KMS-11 (cell line): ENCODE measurements at regions not wholly inside any gene's neighbourhood (a gene's known extent, or its start where the extent isn't known, plus 50 kb on each side); places are given as distances from the start of the nearest gene placed in this dataset.

Experiments used
- H2AFZ ChIP-seq: fragments of 200-600 bp; sonication (generic); 2 replicates; pipeline ENCODE4 v1.6.1; 2016; ENCODE audit warnings: antibody characterized with exemption, mixed run types, low read depth
- H3K27ac ChIP-seq: fragments of 200-600 bp; sonication (generic); 2 replicates; pipeline ENCODE4 v1.6.1; 2016; ENCODE audit warnings: mild to moderate bottlenecking, mixed run types
- H3K27me3 ChIP-seq: fragments of 200-600 bp; sonication (generic); 2 replicates; pipeline ENCODE4 v1.6.1; 2017; ENCODE audit warnings: mild to moderate bottlenecking, low read depth, mixed run types, moderate library complexity; ENCODE audit not compliant: insufficient read depth
- H3K36me3 ChIP-seq: fragments of 200-600 bp; sonication (generic); 2 replicates; pipeline ENCODE4 v1.6.1; 2017; ENCODE audit warnings: mild to moderate bottlenecking, mixed run types; ENCODE audit not compliant: insufficient read depth
- H3K4me1 ChIP-seq: fragments of 200-600 bp; sonication (generic); 2 replicates; pipeline ENCODE4 v1.6.1; 2016; ENCODE audit warnings: mild to moderate bottlenecking, low read depth, mixed run types; ENCODE audit not compliant: poor library complexity, severe bottlenecking
- H3K4me2 ChIP-seq: fragments of 200-600 bp; sonication (generic); 2 replicates; pipeline ENCODE4 v1.7.0; 2016; ENCODE audit warnings: mild to moderate bottlenecking, mixed run types
- H3K4me3 ChIP-seq: fragments of 200-600 bp; sonication (generic); IDR thresholded peaks from 2 replicates; pipeline ENCODE4 v1.6.1; 2017; ENCODE audit warnings: low read depth, low read length, mixed read lengths; ENCODE audit not compliant: insufficient read depth
- H3K79me2 ChIP-seq: fragments of 200-600 bp; sonication (generic); 2 replicates; pipeline ENCODE4 v1.6.1; 2016; ENCODE audit warnings: low read depth, mixed run types; ENCODE audit not compliant: insufficient read depth
- H3K9ac ChIP-seq: fragments of 200-600 bp; sonication (generic); 2 replicates; pipeline ENCODE4 v1.6.1; 2016; ENCODE audit warnings: mild to moderate bottlenecking, mixed run types
- H4K20me1 ChIP-seq: fragments of 200-600 bp; sonication (generic); 2 replicates; pipeline ENCODE4 v1.6.1; 2016; ENCODE audit warnings: mild to moderate bottlenecking, mixed run types; ENCODE audit not compliant: insufficient read depth
- CTCF ChIP-seq: fragments of 200-600 bp; sonication (generic); conservative IDR thresholded peaks from 2 replicates; pipeline ENCODE4 v1.6.1; 2017; ENCODE audit warnings: low read depth, mild to moderate bottlenecking, antibody characterized with exemption, low read length, moderate library complexity, mixed read lengths

GRCh38 chr1:21346365-21347071, 56.3 kb upstream of the ECE1 start:
- no peak overlapping the region for H3K27ac ChIP-seq
- H2AFZ ChIP-seq = peak overlapping the region; percentile 93; the same call in 1 of the 2 replicates
- TF ChIP-seq CTCF = no peak
- no peaks in the 10 kb centered on the region for H3K79me2 ChIP-seq
- no peaks in the 10 kb centered on the region for H4K20me1 ChIP-seq
- H3K36me3 ChIP-seq = no peaks in the 10 kb centered on the region
- H3K27me3 ChIP-seq = no peaks in the 10 kb centered on the region
- peaks cover 16% of the 10 kb centered on the region for H3K4me1 ChIP-seq
- H3K9ac ChIP-seq = no peak overlapping the region
- H3K4me2 ChIP-seq = peak overlapping the region; percentile 63
- H3K4me3 ChIP-seq = no peak overlapping the region

DNA sequence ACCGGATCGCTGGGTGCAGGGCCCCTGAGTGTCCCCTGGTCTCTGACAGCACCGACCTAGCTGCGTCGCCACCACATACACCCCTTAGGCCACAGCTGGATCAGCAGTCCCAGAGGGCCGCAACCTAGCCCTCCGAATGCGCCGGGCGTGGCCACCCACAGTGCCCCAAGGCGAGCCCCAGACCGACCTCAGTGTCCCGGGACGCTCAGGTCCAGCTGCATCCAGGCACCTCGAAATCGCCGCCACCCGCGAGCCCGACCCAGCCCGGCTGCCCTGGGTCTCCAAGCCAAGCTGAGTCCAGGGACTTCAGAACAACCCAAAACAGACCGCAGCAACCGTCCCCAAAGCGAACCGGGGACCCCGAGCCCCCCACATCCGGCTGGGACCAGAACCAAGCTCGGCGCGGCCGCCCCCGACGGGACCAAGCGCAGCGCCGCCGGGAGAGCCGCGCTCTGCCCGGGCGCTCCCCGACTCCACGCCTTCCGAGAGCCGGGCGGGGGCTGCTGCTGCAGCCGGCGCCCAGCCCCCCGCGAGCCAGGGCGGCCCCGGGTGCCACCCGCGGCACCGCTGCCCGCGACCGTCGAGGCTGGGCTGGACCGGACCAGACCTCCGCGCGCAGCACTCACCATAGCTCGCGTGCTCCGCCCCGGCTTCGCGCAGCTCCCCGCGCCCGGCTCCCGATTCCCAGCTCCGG, 54.6 kb upstream of the ECE1 start:
- Histone ChIP-seq H3K9ac (peak overlapping the region; percentile 51; the same call in 1 of the 2 replicates), H3K4me2 (peak overlapping the region; percentile 57), H3K27me3 (no peaks in the 10 kb centered on the region), H3K27ac (no peak overlapping the region), H3K4me3 (no peak overlapping the region), H2AFZ (peak overlapping the region; percentile 93), H4K20me1 (no peaks in the 10 kb centered on the region), H3K4me1 (peaks cover 21% of the 10 kb centered on the region), H3K79me2 (no peaks in the 10 kb centered on the region), H3K36me3 (no peaks in the 10 kb centered on the region)
- no peak for TF ChIP-seq CTCF

- H3K36me3 ChIP-seq = no peaks in the 10 kb centered on the region
- H3K79me2 ChIP-seq = no peaks in the 10 kb centered on the region
- peak overlapping the region; percentile 51; the same call in 1 of the 2 replicates for H3K9ac ChIP-seq
- peaks cover 21% of the 10 kb centered on the region for H3K4me1 ChIP-seq
- H2AFZ ChIP-seq = peak overlapping the region; percentile 93
- TF ChIP-seq CTCF = no peak
- no peak overlapping the region for H3K4me3 ChIP-seq
- H3K27ac ChIP-seq = no peak overlapping the region
- no peaks in the 10 kb centered on the region for H4K20me1 ChIP-seq
- peak overlapping the region; percentile 57 for H3K4me2 ChIP-seq
- no peaks in the 10 kb centered on the region for H3K27me3 ChIP-seq
Observed at GRCh38 chr1:21344098-21344749, 54.0 kb upstream of the ECE1 start.

DNA sequence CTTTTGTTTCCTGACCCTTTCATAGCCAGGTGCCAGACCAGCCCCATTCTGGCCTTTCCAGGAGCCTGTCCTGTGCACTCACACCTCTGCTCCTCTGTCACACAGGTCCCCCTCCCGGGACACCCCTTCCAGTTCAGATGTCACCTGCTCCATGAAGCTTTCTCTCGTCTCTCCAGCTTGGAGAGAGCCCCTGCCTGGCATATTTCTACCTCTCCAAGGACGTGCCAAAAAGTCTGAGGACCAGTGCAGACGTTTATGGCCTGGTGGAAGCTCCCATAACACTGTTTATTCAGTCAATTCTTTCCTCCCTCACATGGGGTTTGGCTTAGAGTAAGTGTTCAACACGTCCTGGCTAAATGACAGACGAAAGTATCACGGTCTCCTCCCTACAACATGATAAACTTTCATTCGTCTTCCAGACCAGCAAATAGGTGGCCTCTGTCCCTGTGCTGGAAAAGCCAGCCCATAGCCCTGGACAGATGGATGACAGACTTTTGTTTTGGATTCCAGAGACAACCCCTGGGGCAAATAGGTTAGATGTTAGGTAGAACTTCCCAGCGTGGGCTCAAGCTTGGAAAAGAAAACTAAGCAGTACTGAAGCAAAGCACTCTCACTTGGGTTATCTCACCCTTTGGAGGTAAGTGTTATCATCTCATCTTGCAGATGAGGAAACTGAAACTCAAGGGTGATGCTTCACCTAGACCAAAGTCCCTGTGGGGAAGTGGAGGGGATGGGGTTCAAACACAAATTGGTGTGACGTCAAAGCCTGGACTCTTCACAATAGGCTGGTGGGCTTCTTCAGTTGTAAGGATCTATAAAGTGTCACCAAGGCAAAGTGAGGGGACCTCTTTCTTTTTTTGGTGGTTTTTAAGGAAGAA, 52.9 kb upstream of the ECE1 start:
- Histone ChIP-seq H3K36me3 (no peaks in the 10 kb centered on the region), H4K20me1 (no peaks in the 10 kb centered on the region), H2AFZ (no peak overlapping the region), H3K27ac (no peak overlapping the region), H3K79me2 (no peaks in the 10 kb centered on the region), H3K4me3 (no peak overlapping the region), H3K4me1 (peaks cover 21% of the 10 kb centered on the region), H3K9ac (no peak overlapping the region), H3K27me3 (no peaks in the 10 kb centered on the region), H3K4me2 (0 out of 2 replicates have a peak overlapping the region, but pooled peaks have one; percentile 14)
- TF ChIP-seq CTCF = no peak
